Spleen (tissue), 11 donors: ENCODE measurements at regions not wholly inside any gene's neighbourhood (a gene's known extent, or its start where the extent isn't known, plus 50 kb on each side); places are given as distances from the start of the nearest gene placed in this dataset.

Source experiments
- DNase-seq: peaks from one replicate; pipeline ENCODE4 v3.0.0-alpha.2; 2020
- H3K27ac ChIP-seq, 8 donors: fragments of 200-600 bp; sonication (generic) in 7 of 8; 1 replicate in 4 of 8; 2 replicates in 4 of 8; pipeline versions ENCODE4 v1.5.0 to v1.8.0; 2016 to 2021; ENCODE audit warnings: inconsistent platforms in 4 of 8, mild to moderate bottlenecking in 4 of 8, moderate library complexity in 1 of 8
- H3K27me3 ChIP-seq, 7 donors: fragments of 200-600 bp; sonication (generic) in 6 of 7; replicated peaks in 1 of 7; 1 replicate in 4 of 7; 2 replicates in 3 of 7; pipeline versions ENCODE4 v1.5.0 to v1.8.0; 2016 to 2021; ENCODE audit warnings: inconsistent platforms in 3 of 7, mild to moderate bottlenecking in 1 of 7
- H3K36me3 ChIP-seq, 6 donors: fragments of 200-600 bp; sonication (generic) in 5 of 6; 1 replicate in 4 of 6; 2 replicates in 2 of 6; pipeline versions ENCODE4 v1.5.0 to v1.8.0; 2016 to 2021; ENCODE audit warnings: inconsistent platforms in 2 of 6
- H3K4me1 ChIP-seq, 6 donors: fragments of 200-600 bp; sonication (generic) in 5 of 6; 1 replicate in 3 of 6; 2 replicates in 3 of 6; pipeline versions ENCODE4 v1.5.0 to v1.8.0; 2016 to 2021; ENCODE audit warnings: inconsistent platforms in 3 of 6
- H3K4me3 ChIP-seq, 8 donors: fragments of 200-600 bp; sonication (generic) in 7 of 8; 1 replicate in 4 of 8; 2 replicates in 4 of 8; pipeline versions ENCODE4 v1.5.0 to v1.8.0; 2016 to 2021; ENCODE audit warnings: inconsistent platforms in 4 of 8, mild to moderate bottlenecking in 4 of 8, moderate library complexity in 2 of 8
- H3K9me3 ChIP-seq, 8 donors: fragments of 200-600 bp; sonication (generic) in 7 of 8; 1 replicate in 4 of 8; 2 replicates in 4 of 8; pipeline versions ENCODE4 v1.5.0 to v1.8.0; 2016 to 2021; ENCODE audit warnings: inconsistent platforms in 4 of 8
- POLR2A ChIP-seq, 3 donors: fragments of 450-650 bp; IDR thresholded peaks; one replicate each; pipeline ENCODE4 v1.5.1; 2017; ENCODE audit warnings: antibody characterized with exemption in 3 of 3, mild to moderate bottlenecking in 1 of 3
- POLR2AphosphoS5 ChIP-seq, 3 donors: sonication (generic); formaldehyde crosslinking; IDR thresholded peaks; one replicate each; pipeline ENCODE4 v1.5.1; 2017; ENCODE audit warnings: antibody characterized with exemption in 3 of 3
- WGBS, 5 donors: extraction: QIAGEN DNeasy Blood & Tissue Kit in 3 of 5; methylation state at CpG; one replicate each; pipeline versions ENCODE4 v1.1.5 to v1.1.7; 2013 to 2018; 5-methylcytosine and 5-hydroxymethylcytosine counted together
- intact Hi-C: fragments of 100-400 bp; cut with DNase I; formaldehyde crosslinking; loops from one replicate; pipeline ENCODE4 v1.15.0; 2023; ENCODE audit warnings: low total_unique reads
- TF ChIP-seq, protein P1 (sequence below), 11 experiments: fragments of 200-600 bp in 7 of 11; fragments of 450-650 bp in 4 of 11; sonication (generic) in 4 of 11; IDR thresholded peaks in 8 of 11; conservative IDR thresholded peaks in 3 of 11; 1 replicate in 7 of 11; 2 replicates in 4 of 11; pipeline versions ENCODE4 v1.4.0 to v1.8.0; 2016 to 2021; ENCODE audit warnings: antibody characterized with exemption in 11 of 11, inconsistent platforms in 4 of 11, mild to moderate bottlenecking in 1 of 11
- donor health status: healthy with polysubstance abuse.
- donor health status: DM: no; HTN: no; CAD: no; lungs with moderate emphysema.
- donor health status: DM: no; HTN: no; CAD: no.
- donor health status: Bipolar disorder and iron deficiency.
- donor health status: healthy.
- donor health status: DM: no; HTN: no; CAD: no.
- donor health status: DM: yes; HTN: yes; CAD: no.

DNA sequence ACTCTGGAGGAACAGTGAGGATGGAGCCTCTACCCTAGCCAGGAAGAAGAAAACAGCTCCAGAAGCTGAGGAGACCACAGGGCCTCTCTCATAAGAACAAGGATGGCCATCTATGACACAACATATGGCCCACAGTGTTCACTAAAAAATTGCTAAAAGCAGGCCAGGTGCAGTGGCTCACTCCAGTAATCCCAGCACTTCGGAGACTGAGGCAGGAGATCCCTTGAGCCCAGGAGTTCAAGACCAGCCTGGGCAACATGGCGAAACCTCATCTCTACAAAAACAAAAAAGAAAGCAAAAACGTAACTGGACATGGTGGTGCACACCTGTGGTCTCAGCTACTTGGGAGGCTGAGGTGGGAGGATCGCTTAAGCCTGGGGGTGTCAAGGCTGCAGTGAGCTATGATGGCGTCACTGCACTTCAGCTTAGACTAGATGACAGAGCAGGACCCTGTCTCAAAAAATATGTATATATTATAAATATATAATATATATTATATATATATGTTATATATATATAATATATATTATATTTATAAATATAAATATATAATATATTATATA lies 103.1 kb downstream of the TOMM20 start:
- Histone ChIP-seq H3K9me3 (peaks cover 0 to 6% (median 1%) of the 10 kb centered on the region in 8 donors), H3K27me3 (no peaks in the 10 kb centered on the region), H3K4me1 (peaks cover 0 to 22% (median 0%) of the 10 kb centered on the region in 6 donors), H3K4me3 (no peak overlapping the region), H3K36me3 (no peaks in the 10 kb centered on the region), H3K27ac (no peak overlapping the region)
- intact Hi-C loops = no loop called here
- DNase-seq = peak; percentile 18
- TF ChIP-seq, protein P1, sequence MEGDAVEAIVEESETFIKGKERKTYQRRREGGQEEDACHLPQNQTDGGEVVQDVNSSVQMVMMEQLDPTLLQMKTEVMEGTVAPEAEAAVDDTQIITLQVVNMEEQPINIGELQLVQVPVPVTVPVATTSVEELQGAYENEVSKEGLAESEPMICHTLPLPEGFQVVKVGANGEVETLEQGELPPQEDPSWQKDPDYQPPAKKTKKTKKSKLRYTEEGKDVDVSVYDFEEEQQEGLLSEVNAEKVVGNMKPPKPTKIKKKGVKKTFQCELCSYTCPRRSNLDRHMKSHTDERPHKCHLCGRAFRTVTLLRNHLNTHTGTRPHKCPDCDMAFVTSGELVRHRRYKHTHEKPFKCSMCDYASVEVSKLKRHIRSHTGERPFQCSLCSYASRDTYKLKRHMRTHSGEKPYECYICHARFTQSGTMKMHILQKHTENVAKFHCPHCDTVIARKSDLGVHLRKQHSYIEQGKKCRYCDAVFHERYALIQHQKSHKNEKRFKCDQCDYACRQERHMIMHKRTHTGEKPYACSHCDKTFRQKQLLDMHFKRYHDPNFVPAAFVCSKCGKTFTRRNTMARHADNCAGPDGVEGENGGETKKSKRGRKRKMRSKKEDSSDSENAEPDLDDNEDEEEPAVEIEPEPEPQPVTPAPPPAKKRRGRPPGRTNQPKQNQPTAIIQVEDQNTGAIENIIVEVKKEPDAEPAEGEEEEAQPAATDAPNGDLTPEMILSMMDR (IDR thresholded peaks at IDR 0.05 in 8 of 11, conservative IDR thresholded peaks at IDR 0.05 in 3 of 11) = no peak
- TF ChIP-seq POLR2AphosphoS5 (IDR thresholded peaks at IDR 0.05) (no peak), POLR2A (IDR thresholded peaks at IDR 0.05) (no peak)
- WGBS, 5 donors = 93 to 99% (median 97%) methylated on average over 5 of the region's 5 CpGs

DNA sequence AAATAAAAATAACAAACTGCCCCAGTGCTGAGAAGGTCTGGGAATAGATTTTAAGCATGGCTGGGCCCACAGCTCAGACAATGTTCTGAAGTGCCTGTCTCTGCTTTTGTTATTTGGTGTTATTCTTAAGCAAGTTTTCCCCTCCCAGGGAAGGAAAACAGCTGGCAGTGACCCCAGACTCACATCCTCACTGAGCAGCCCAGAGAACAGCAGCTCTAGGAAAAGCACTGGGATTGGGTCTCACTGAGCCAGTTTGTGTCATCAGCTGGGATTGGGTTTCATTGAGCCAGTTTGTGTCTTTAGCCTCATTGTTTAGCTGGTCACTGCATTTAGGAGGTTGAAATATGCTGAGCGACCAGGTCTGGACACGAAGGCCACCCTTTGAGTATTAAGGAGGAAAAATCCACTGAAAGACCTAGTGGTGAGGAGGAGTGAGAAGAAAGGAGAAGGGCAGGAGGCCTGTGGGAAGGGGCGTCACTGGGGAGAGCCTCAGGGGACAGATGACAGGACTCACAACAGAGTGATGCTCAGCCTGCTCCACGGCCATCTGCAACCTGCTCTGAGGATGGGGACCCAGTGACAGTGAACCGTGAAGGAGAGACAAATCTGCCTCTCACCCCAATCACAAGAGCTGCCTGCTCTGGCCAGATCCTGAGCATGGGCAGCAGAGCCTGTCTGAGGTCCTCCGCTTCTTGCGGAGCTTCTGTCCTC lies 103.8 kb downstream of the TOMM20 start:
- DNase-seq = peak; percentile 46
- 66 to 87% (median 74%) methylated on average over 7 of the region's 7 CpGs for WGBS, 5 donors
- Histone ChIP-seq H3K27ac (no peak overlapping the region), H3K9me3 (peaks cover 0 to 6% (median 1%) of the 10 kb centered on the region in 8 donors), H3K4me1 (peaks cover 0 to 22% (median 0%) of the 10 kb centered on the region in 6 donors), H3K36me3 (no peaks in the 10 kb centered on the region), H3K4me3 (no peak overlapping the region), H3K27me3 (no peaks in the 10 kb centered on the region)
- intact Hi-C loops = no loop called here
- no peak for TF ChIP-seq POLR2AphosphoS5 (IDR thresholded peaks at IDR 0.05)
- TF ChIP-seq POLR2A (IDR thresholded peaks at IDR 0.05) = no peak
- TF ChIP-seq, protein P1 (IDR thresholded peaks at IDR 0.05 in 8 of 11, conservative IDR thresholded peaks at IDR 0.05 in 3 of 11) = no peak

- Histone ChIP-seq H3K9me3 (peaks cover 0 to 6% (median 1%) of the 10 kb centered on the region in 8 donors), H3K27me3 (no peaks in the 10 kb centered on the region), H3K4me3 (no peak overlapping the region), H3K27ac (peak overlapping the region in 3 of 8 donors; percentile 61 to 73 (median 73)), H3K36me3 (no peaks in the 10 kb centered on the region), H3K4me1 (peaks cover 0 to 22% (median 0%) of the 10 kb centered on the region in 6 donors)
- DNase-seq = peak; percentile 51
- intact Hi-C loops = no loop called here
- WGBS, 5 donors = 72 to 79% (median 75%) methylated on average over 10 of the region's 10 CpGs
- TF ChIP-seq POLR2A (IDR thresholded peaks at IDR 0.05) = no peak
- TF ChIP-seq, protein P1 (IDR thresholded peaks at IDR 0.05 in 8 of 11, conservative IDR thresholded peaks at IDR 0.05 in 3 of 11) = no peak
- TF ChIP-seq POLR2AphosphoS5 (IDR thresholded peaks at IDR 0.05) = no peak
Measured at GRCh38 chr1:235023711-235024439, 104.8 kb downstream of the TOMM20 start.
